ENCODE measurements at regions not wholly inside any gene's neighbourhood (a gene's known extent, or its start where the extent isn't known, plus 50 kb on each side); places are given as distances from the start of the nearest gene placed in this dataset.
"Not testable (repeated sequence)": the region's sequence is repeated elsewhere in the genome, so short reads cannot be mapped to it uniquely, and the experiment has no call there.

DNA sequence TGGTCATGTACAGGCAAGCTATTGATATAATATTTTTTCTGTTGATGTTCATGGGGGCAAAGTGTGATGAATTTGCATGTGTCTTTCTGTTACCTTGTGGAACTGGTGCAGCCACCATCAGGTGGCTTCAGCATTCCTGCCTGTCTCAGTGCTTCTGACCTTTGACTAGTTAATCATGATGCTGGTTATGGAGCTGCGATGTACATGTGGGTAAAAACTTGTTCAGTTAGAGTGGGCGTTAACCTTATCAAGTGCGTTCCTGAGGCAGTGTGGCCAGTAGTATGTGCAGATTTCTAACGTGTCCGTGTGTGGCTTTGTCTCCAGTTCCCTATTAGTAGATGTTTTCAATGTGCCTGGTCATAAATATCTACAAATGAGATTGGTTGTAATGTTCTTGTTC, 127.4 kb upstream of the ZSWIM2 start:
- Histone ChIP-seq H3K36me3 (no peaks in the 10 kb centered on the region), H3K4me1 (no peaks in the 10 kb centered on the region), H3K4me3 (no peak overlapping the region), H3K27me3 (no peaks in the 10 kb centered on the region), H3K9me3 (no peaks in the 10 kb centered on the region), H3K27ac (no peak overlapping the region)
- no peak for DNase-seq (ENCODE audit: low spot score in 2 of 2)
- intact Hi-C loops (cut with DNase I; ENCODE audit: low total_unique reads): no loop called here
- TF ChIP-seq POLR2AphosphoS5 (IDR thresholded peaks at IDR 0.05): no peak
- no peak for TF ChIP-seq POLR2A (IDR thresholded peaks at IDR 0.05)
- TF ChIP-seq CTCF (IDR thresholded peaks at IDR 0.05): no peak

GRCh38 chr2:186972281-186972970, 123.5 kb upstream of the ZSWIM2 start:
- Histone ChIP-seq H3K27me3 (no peaks in the 10 kb centered on the region), H3K36me3 (no peaks in the 10 kb centered on the region), H3K9me3 (no peaks in the 10 kb centered on the region), H3K4me1 (no peaks in the 10 kb centered on the region), H3K27ac (no peak overlapping the region), H3K4me3 (no peak overlapping the region)
- intact Hi-C loops (cut with DNase I; ENCODE audit: low total_unique reads): no loop called here
- DNase-seq (ENCODE audit: low spot score in 2 of 2): no peak
- no peak for TF ChIP-seq POLR2A (IDR thresholded peaks at IDR 0.05)
- no peak for TF ChIP-seq POLR2AphosphoS5 (IDR thresholded peaks at IDR 0.05)
- TF ChIP-seq CTCF (IDR thresholded peaks at IDR 0.05): no peak

- Histone ChIP-seq H3K27me3 (no peaks in the 10 kb centered on the region), H3K4me1 (no peaks in the 10 kb centered on the region), H3K36me3 (no peaks in the 10 kb centered on the region), H3K4me3 (no peak overlapping the region), H3K27ac (no peak overlapping the region), H3K9me3 (no peaks in the 10 kb centered on the region)
- no peak for TF ChIP-seq CTCF (IDR thresholded peaks at IDR 0.05)
- no peak for TF ChIP-seq POLR2A (IDR thresholded peaks at IDR 0.05)
- no peak for TF ChIP-seq POLR2AphosphoS5 (IDR thresholded peaks at IDR 0.05)
- no peak for DNase-seq (ENCODE audit: low spot score in 2 of 2)
- intact Hi-C loops (cut with DNase I; ENCODE audit: low total_unique reads): no loop called here
Measured at GRCh38 chr2:186968277-186968676, 119.3 kb upstream of the ZSWIM2 start.

DNA sequence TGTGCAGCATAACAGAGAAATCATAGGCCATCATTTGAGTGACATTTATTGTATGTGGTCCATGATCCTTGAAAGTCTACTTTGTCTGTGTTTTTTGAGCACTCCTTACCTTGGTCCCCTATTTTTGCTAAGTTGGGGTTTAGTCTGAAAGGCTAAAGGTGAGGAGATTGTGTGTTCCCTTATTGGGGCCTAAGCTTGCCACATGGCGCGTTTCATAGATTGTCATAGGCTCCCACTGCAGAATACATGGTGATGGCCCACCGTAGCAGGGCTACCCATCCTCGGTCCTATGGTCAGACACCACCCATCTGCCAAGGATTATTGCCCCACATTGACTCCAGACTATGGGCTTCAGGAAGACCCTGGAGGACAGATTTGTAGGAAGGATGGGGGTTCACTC, 117.0 kb upstream of the ZSWIM2 start:
- Histone ChIP-seq H3K9me3 (peaks cover 0 to 6% of the 10 kb centered on the region in 2 donors), H3K27me3 (no peaks in the 10 kb centered on the region), H3K36me3 (no peaks in the 10 kb centered on the region), H3K4me3 (no peak overlapping the region), H3K4me1 (no peaks in the 10 kb centered on the region), H3K27ac (no peak overlapping the region)
- intact Hi-C loops (cut with DNase I; ENCODE audit: low total_unique reads): no loop called here
- no peak for DNase-seq (ENCODE audit: low spot score in 2 of 2)
- TF ChIP-seq CTCF (IDR thresholded peaks at IDR 0.05) (no peak), POLR2AphosphoS5 (IDR thresholded peaks at IDR 0.05) (no peak), POLR2A (IDR thresholded peaks at IDR 0.05) (no peak)

DNA sequence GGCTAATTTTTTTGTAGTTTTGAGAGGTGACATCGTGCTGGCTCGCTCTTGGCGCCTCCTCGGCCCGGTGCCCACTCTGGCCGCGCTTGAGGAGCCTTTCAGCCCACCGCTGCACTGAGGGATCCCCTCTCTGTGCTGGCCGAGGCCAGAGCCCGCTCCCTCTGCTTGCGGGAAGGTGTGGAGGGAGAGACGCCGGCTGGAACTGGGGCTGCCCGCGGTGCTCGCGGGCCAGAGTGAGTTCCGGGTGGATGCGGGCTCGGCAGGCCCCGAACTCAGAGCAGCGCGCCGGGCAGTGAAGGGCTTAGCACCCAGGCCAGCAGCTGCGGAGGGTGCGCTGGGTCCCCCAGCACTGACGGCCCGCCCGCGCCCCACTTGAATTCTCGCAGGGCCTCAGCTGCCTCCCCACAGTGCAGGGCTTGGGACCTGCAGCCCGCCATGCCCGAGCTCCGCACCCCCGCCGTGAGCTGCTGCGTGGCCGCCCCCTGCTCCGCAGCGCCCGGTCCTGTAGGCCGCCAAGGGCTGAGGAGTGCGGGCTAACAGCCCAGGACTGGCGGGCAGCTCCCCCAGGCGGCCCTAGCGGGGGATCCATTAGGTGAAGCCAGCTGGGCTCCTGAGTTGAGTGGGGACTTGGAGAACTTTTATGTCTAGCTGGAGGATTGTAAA, 113.2 kb upstream of the ZSWIM2 start:
- DNase-seq (ENCODE audit: low spot score in 2 of 2): no peak
- Histone ChIP-seq H3K27ac (no peak overlapping the region), H3K4me3 (no peak overlapping the region), H3K36me3 (no peaks in the 10 kb centered on the region), H3K9me3 (peaks cover 0 to 6% of the 10 kb centered on the region in 2 donors), H3K4me1 (no peaks in the 10 kb centered on the region), H3K27me3 (no peaks in the 10 kb centered on the region)
- TF ChIP-seq CTCF (IDR thresholded peaks at IDR 0.05) (no peak), POLR2A (IDR thresholded peaks at IDR 0.05) (no peak), POLR2AphosphoS5 (IDR thresholded peaks at IDR 0.05) (no peak)
- intact Hi-C loops (cut with DNase I; ENCODE audit: low total_unique reads): no loop called here

DNA sequence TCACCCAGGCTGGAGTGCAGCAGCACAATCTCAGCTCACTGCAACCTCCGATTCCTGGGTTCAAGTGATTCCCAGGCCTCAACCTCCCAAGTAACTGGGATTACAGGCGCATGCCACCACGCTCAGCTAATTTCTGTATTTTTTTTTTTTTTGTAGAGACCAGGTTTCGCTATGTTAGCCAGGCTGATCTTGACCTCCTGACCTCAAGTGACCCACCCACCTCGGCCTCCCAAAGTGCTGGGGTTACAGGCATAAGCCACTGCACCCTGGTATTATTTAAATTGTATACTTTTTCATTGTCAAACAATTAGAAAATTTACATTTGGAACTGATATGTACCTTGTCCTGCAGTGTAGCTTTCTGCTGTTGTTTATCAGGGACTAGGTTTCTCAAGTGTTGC, 111.3 kb upstream of the ZSWIM2 start:
- intact Hi-C loops (cut with DNase I; ENCODE audit: low total_unique reads); H3K9me3 ChIP-seq; H3K4me1 ChIP-seq; H3K36me3 ChIP-seq; H3K27me3 ChIP-seq; H3K4me3 ChIP-seq; H3K27ac ChIP-seq; DNase-seq (ENCODE audit: low spot score in 2 of 2): not testable (repeated sequence)
